SK-N-SH treated with all-trans-retinoic acid at 6 μM for 48 hours (cell line): ENCODE measurements at regions not wholly inside any gene's neighbourhood (a gene's known extent, or its start where the extent isn't known, plus 50 kb on each side); places are given as distances from the start of the nearest gene placed in this dataset.

Source experiments
- ATAC-seq: fragments of 200-7000 bp; cut with Tn5 transposase; 3 replicates; pipeline ENCODE4 v1.9.1; 2020; ENCODE audit warnings: mild to moderate bottlenecking, moderate library complexity
- ARNTL ChIP-seq: fragments of 450-650 bp; formaldehyde crosslinking; IDR thresholded peaks from 2 replicates; pipeline ENCODE4 v1.5.0; 2020; ENCODE audit warnings: low read depth, mild to moderate bottlenecking, moderate library complexity, borderline replicate concordance
- BACH2 ChIP-seq: fragments of 250-450 bp; sonication (Bioruptor Pico); IDR thresholded peaks from 2 replicates; pipeline ENCODE4 v1.9.0; 2021; ENCODE audit warnings: mild to moderate bottlenecking, borderline replicate concordance
- CSDC2 ChIP-seq: fragments of 250-450 bp; sonication (Bioruptor Pico); IDR thresholded peaks from 2 replicates; pipeline ENCODE4 v1.5.0; 2020; ENCODE audit warnings: mild to moderate bottlenecking, moderate library complexity
- ESRRG ChIP-seq: fragments of 250-450 bp; sonication (Bioruptor Pico); IDR thresholded peaks from 2 replicates; pipeline ENCODE4 v1.6.1; 2021; ENCODE audit warnings: mild to moderate bottlenecking
- GLIS3 ChIP-seq: fragments of 250-450 bp; sonication (Bioruptor Pico); IDR thresholded peaks from 2 replicates; pipeline ENCODE4 v1.5.0; 2020; ENCODE audit warnings: mild to moderate bottlenecking, moderate library complexity
- OSR1 ChIP-seq: fragments of 250-450 bp; sonication (Bioruptor Pico); IDR thresholded peaks from 2 replicates; pipeline ENCODE4 v1.8.0; 2022; ENCODE audit warnings: moderate library complexity, mild to moderate bottlenecking, inconsistent platforms
- PPARA ChIP-seq: fragments of 250-450 bp; sonication (Bioruptor Pico); IDR thresholded peaks from 2 replicates; pipeline ENCODE4 v1.5.0; 2020; ENCODE audit warnings: mild to moderate bottlenecking, borderline replicate concordance
- RARB ChIP-seq: fragments of 250-450 bp; sonication (Bioruptor Pico); IDR thresholded peaks from 2 replicates; pipeline ENCODE4 v1.8.0; 2021; ENCODE audit warnings: mild to moderate bottlenecking, moderate library complexity
- SNAI2 ChIP-seq: fragments of 250-450 bp; sonication (Bioruptor Pico); IDR thresholded peaks from 2 replicates; pipeline ENCODE4 v1.5.0; 2020; ENCODE audit warnings: mild to moderate bottlenecking, moderate library complexity
- TOX ChIP-seq: fragments of 250-450 bp; sonication (Bioruptor Pico); IDR thresholded peaks from 2 replicates; pipeline ENCODE4 v1.8.0; 2021; ENCODE audit warnings: mild to moderate bottlenecking, moderate library complexity, borderline replicate concordance
- ZC3H10 ChIP-seq: fragments of 250-450 bp; sonication (Bioruptor Pico); IDR thresholded peaks from 2 replicates; pipeline ENCODE4 v1.5.1; 2021; ENCODE audit warnings: mild to moderate bottlenecking, moderate library complexity
- ZFP3 ChIP-seq: fragments of 250-450 bp; sonication (Bioruptor Pico); IDR thresholded peaks from 2 replicates; pipeline ENCODE4 v1.5.0; 2020; ENCODE audit warnings: mild to moderate bottlenecking, moderate library complexity
- ZFP30 ChIP-seq: fragments of 450-650 bp; formaldehyde crosslinking; IDR thresholded peaks from 2 replicates; pipeline ENCODE4 v1.5.0; 2022; ENCODE audit warnings: mild to moderate bottlenecking, moderate library complexity
- ZNF565 ChIP-seq: fragments of 450-650 bp; formaldehyde crosslinking; conservative IDR thresholded peaks from 2 replicates; pipeline ENCODE4 v1.5.0; 2020; ENCODE audit warnings: low read depth, mild to moderate bottlenecking, moderate library complexity
- ZNF70 ChIP-seq: fragments of 450-650 bp; formaldehyde crosslinking; IDR thresholded peaks from 2 replicates; pipeline ENCODE4 v1.5.0; 2020; ENCODE audit warnings: mild to moderate bottlenecking, moderate library complexity
- ZNF8 ChIP-seq: fragments of 450-650 bp; formaldehyde crosslinking; IDR thresholded peaks from 2 replicates; pipeline ENCODE4 v1.5.0; 2020; ENCODE audit warnings: mild to moderate bottlenecking, moderate library complexity
- TF ChIP-seq, protein P1 (sequence below): fragments of 250-450 bp; sonication (Bioruptor Pico); IDR thresholded peaks from 2 replicates; pipeline ENCODE4 v1.8.0; 2020; ENCODE audit warnings: mild to moderate bottlenecking, moderate library complexity, borderline replicate concordance
- TF ChIP-seq, protein P2 (sequence below): fragments of 250-450 bp; sonication (Bioruptor Pico); IDR thresholded peaks from 2 replicates; pipeline ENCODE4 v1.5.1; 2020; ENCODE audit warnings: low read depth, mild to moderate bottlenecking, moderate library complexity
- TF ChIP-seq, protein P3 (sequence below): fragments of 250-450 bp; sonication (Bioruptor Pico); IDR thresholded peaks from 2 replicates; pipeline ENCODE4 v1.5.0; 2020; ENCODE audit warnings: mild to moderate bottlenecking, moderate library complexity
- TF ChIP-seq, protein P4 (sequence below): fragments of 250-450 bp; sonication (Bioruptor Pico); IDR thresholded peaks from 2 replicates; pipeline ENCODE4 v1.8.0; 2021; ENCODE audit warnings: low read depth, mild to moderate bottlenecking, moderate library complexity, borderline replicate concordance
- TF ChIP-seq, protein P5 (sequence below): fragments of 250-450 bp; sonication (Bioruptor Pico); IDR thresholded peaks from 2 replicates; pipeline ENCODE4 v1.5.1; 2021; ENCODE audit warnings: mild to moderate bottlenecking, moderate library complexity

DNA sequence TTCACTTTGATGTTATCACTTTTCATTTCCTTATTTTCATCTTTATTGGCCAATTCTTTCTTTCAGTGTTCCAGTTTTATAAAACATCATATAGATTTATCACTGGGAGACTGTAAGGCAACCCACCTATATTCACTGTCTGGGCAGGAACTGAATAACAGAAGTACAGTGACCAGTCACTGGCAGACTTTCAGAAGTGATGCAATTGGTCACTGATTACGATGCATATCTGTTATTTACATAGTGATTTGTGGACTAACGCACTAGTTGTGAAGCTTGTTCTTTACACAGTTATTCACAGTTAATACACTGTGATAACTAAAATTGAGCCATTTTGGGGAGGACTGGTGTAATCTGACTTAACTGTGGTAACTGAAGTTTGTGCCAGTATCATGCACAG is 190.2 kb upstream of the DPH6 start:
- no peak for TF ChIP-seq ARNTL
- TF ChIP-seq PPARA (CRISPR knock-in tag): no peak
- TF ChIP-seq BACH2 (CRISPR knock-in tag): no peak
- TF ChIP-seq, protein P1, sequence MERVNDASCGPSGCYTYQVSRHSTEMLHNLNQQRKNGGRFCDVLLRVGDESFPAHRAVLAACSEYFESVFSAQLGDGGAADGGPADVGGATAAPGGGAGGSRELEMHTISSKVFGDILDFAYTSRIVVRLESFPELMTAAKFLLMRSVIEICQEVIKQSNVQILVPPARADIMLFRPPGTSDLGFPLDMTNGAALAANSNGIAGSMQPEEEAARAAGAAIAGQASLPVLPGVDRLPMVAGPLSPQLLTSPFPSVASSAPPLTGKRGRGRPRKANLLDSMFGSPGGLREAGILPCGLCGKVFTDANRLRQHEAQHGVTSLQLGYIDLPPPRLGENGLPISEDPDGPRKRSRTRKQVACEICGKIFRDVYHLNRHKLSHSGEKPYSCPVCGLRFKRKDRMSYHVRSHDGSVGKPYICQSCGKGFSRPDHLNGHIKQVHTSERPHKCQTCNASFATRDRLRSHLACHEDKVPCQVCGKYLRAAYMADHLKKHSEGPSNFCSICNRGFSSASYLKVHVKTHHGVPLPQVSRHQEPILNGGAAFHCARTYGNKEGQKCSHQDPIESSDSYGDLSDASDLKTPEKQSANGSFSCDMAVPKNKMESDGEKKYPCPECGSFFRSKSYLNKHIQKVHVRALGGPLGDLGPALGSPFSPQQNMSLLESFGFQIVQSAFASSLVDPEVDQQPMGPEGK (CRISPR knock-in tag): no peak
- no peak for TF ChIP-seq ESRRG (CRISPR knock-in tag)
- TF ChIP-seq, protein P2, sequence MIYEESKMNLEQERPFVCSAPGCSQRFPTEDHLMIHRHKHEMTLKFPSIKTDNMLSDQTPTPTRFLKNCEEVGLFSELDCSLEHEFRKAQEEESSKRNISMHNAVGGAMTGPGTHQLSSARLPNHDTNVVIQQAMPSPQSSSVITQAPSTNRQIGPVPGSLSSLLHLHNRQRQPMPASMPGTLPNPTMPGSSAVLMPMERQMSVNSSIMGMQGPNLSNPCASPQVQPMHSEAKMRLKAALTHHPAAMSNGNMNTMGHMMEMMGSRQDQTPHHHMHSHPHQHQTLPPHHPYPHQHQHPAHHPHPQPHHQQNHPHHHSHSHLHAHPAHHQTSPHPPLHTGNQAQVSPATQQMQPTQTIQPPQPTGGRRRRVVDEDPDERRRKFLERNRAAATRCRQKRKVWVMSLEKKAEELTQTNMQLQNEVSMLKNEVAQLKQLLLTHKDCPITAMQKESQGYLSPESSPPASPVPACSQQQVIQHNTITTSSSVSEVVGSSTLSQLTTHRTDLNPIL (CRISPR knock-in tag): no peak
- TF ChIP-seq, protein P3, sequence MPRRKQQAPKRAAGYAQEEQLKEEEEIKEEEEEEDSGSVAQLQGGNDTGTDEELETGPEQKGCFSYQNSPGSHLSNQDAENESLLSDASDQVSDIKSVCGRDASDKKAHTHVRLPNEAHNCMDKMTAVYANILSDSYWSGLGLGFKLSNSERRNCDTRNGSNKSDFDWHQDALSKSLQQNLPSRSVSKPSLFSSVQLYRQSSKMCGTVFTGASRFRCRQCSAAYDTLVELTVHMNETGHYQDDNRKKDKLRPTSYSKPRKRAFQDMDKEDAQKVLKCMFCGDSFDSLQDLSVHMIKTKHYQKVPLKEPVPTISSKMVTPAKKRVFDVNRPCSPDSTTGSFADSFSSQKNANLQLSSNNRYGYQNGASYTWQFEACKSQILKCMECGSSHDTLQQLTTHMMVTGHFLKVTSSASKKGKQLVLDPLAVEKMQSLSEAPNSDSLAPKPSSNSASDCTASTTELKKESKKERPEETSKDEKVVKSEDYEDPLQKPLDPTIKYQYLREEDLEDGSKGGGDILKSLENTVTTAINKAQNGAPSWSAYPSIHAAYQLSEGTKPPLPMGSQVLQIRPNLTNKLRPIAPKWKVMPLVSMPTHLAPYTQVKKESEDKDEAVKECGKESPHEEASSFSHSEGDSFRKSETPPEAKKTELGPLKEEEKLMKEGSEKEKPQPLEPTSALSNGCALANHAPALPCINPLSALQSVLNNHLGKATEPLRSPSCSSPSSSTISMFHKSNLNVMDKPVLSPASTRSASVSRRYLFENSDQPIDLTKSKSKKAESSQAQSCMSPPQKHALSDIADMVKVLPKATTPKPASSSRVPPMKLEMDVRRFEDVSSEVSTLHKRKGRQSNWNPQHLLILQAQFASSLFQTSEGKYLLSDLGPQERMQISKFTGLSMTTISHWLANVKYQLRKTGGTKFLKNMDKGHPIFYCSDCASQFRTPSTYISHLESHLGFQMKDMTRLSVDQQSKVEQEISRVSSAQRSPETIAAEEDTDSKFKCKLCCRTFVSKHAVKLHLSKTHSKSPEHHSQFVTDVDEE (CRISPR knock-in tag): no peak
- TF ChIP-seq, protein P4, sequence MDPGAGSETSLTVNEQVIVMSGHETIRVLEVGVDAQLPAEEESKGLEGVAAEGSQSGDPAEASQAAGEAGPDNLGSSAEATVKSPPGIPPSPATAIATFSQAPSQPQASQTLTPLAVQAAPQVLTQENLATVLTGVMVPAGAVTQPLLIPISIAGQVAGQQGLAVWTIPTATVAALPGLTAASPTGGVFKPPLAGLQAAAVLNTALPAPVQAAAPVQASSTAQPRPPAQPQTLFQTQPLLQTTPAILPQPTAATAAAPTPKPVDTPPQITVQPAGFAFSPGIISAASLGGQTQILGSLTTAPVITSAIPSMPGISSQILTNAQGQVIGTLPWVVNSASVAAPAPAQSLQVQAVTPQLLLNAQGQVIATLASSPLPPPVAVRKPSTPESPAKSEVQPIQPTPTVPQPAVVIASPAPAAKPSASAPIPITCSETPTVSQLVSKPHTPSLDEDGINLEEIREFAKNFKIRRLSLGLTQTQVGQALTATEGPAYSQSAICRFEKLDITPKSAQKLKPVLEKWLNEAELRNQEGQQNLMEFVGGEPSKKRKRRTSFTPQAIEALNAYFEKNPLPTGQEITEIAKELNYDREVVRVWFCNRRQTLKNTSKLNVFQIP (CRISPR knock-in tag): no peak
- TF ChIP-seq ZNF70 (CRISPR knock-in tag): no peak
- no peak for TF ChIP-seq ZFP3 (CRISPR knock-in tag)
- TF ChIP-seq, protein P5, sequence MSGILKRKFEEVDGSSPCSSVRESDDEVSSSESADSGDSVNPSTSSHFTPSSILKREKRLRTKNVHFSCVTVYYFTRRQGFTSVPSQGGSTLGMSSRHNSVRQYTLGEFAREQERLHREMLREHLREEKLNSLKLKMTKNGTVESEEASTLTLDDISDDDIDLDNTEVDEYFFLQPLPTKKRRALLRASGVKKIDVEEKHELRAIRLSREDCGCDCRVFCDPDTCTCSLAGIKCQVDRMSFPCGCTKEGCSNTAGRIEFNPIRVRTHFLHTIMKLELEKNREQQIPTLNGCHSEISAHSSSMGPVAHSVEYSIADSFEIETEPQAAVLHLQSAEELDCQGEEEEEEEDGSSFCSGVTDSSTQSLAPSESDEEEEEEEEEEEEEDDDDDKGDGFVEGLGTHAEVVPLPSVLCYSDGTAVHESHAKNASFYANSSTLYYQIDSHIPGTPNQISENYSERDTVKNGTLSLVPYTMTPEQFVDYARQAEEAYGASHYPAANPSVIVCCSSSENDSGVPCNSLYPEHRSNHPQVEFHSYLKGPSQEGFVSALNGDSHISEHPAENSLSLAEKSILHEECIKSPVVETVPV (CRISPR knock-in tag): no peak
- TF ChIP-seq CSDC2 (CRISPR knock-in tag): no peak
- TF ChIP-seq SNAI2 (CRISPR knock-in tag): no peak
- TF ChIP-seq GLIS3 (CRISPR knock-in tag): no peak
- TF ChIP-seq OSR1 (CRISPR knock-in tag): no peak
- ATAC-seq: no peak

DNA sequence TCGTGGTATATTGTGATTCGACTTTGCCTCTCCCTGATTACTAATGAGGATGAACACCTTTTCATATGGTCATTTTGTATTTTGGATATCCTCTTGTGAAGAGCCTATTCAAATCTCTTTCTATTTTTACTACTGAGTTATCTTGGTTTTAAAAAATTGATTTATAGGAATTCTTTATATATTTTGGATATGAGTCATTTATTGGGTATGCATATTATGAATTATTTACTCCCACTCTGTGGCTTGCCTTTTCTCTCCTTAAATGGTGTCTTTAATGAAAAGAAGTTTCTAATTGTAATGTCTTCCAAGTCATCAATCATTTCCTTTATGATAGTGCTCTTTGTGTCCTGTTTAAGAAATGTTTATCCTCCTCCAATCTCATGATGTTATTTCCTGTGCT is 191.5 kb upstream of the DPH6 start:
- no peak for ATAC-seq

More for the DNA sequence above, 191.5 kb upstream of the DPH6 start:
- no peak for TF ChIP-seq SNAI2 (CRISPR knock-in tag)
- TF ChIP-seq RARB (CRISPR knock-in tag): no peak
- no peak for TF ChIP-seq ZNF8 (CRISPR knock-in tag)
- TF ChIP-seq ZNF565: no peak
- TF ChIP-seq CSDC2 (CRISPR knock-in tag): no peak
- TF ChIP-seq ARNTL: no peak
- TF ChIP-seq GLIS3 (CRISPR knock-in tag): no peak
- TF ChIP-seq TOX (CRISPR knock-in tag): no peak
- TF ChIP-seq ZFP30 (CRISPR knock-in tag): no peak
- no peak for TF ChIP-seq BACH2 (CRISPR knock-in tag)
- TF ChIP-seq, protein P1 (CRISPR knock-in tag): no peak
- TF ChIP-seq, protein P3 (CRISPR knock-in tag): no peak
- TF ChIP-seq, protein P2 (CRISPR knock-in tag): no peak
- no peak for TF ChIP-seq ZC3H10
- no peak for TF ChIP-seq ZFP3 (CRISPR knock-in tag)
- TF ChIP-seq ZNF70 (CRISPR knock-in tag): no peak
- TF ChIP-seq, protein P4 (CRISPR knock-in tag): no peak
- no peak for TF ChIP-seq PPARA (CRISPR knock-in tag)
- TF ChIP-seq OSR1 (CRISPR knock-in tag): no peak
